Activated naive CD4-positive, alpha-beta T cell treated with Interleukin-2 at 50 U/mL for 16 hours (primary cell): ENCODE measurements at regions not wholly inside any gene's neighbourhood (a gene's known extent, or its start where the extent isn't known, plus 50 kb on each side); places are given as distances from the start of the nearest gene placed in this dataset.

Source experiments
- DNase-seq: peaks from one replicate; pipeline ENCODE4 v3.0.0-alpha.2; 2020

GRCh38 chr21:41689289-41689583, 77.6 kb downstream of the RIPK4 start:
- no peak for DNase-seq

- DNase-seq = no peak
Observed at GRCh38 chr21:41687633-41688032, 79.2 kb downstream of the RIPK4 start.

- DNase-seq = no peak
Observed at GRCh38 chr21:41686664-41687063, 80.2 kb downstream of the RIPK4 start.

- DNase-seq = no peak
Observed at GRCh38 chr21:41685511-41686149, 81.2 kb downstream of the RIPK4 start.

GRCh38 chr21:41684381-41685245, 82.2 kb downstream of the RIPK4 start:
- no peak for DNase-seq

- DNase-seq = no peak
Observed at GRCh38 chr21:41683815-41684214, 83.0 kb downstream of the RIPK4 start.

- no peak for DNase-seq
Observed at GRCh38 chr21:41682719-41683179, 84.1 kb downstream of the RIPK4 start.

GRCh38 chr21:41681939-41682718, 84.7 kb downstream of the RIPK4 start:
- no peak for DNase-seq

- DNase-seq = no peak
Observed at GRCh38 chr21:41681348-41681801, 85.5 kb downstream of the RIPK4 start.

- no peak for DNase-seq
Observed at GRCh38 chr21:41680444-41681347, 86.2 kb downstream of the RIPK4 start.

GRCh38 chr21:41678924-41679318, 87.9 kb downstream of the RIPK4 start:
- DNase-seq = no peak

GRCh38 chr21:41678016-41678923, 88.6 kb downstream of the RIPK4 start:
- no peak for DNase-seq

GRCh38 chr21:41677671-41678015, 89.2 kb downstream of the RIPK4 start:
- no peak for DNase-seq

- no peak for DNase-seq
Observed at GRCh38 chr21:41676198-41676597, 90.7 kb downstream of the RIPK4 start.

GRCh38 chr21:41675574-41675973, 91.3 kb downstream of the RIPK4 start:
- no peak for DNase-seq

- no peak for DNase-seq
Observed at GRCh38 chr21:41674402-41674801, 92.5 kb downstream of the RIPK4 start.

- no peak for DNase-seq
Observed at GRCh38 chr21:41673596-41674335, 93.1 kb downstream of the RIPK4 start.

GRCh38 chr21:41673071-41673470, 93.8 kb downstream of the RIPK4 start:
- DNase-seq = no peak

- DNase-seq = no peak
Observed at GRCh38 chr21:41672543-41672915, 94.3 kb downstream of the RIPK4 start.

GRCh38 chr21:41671859-41672542, 94.9 kb downstream of the RIPK4 start:
- no peak for DNase-seq
